HepG2 (cell line): ENCODE measurements at regions not wholly inside any gene's neighbourhood (a gene's known extent, or its start where the extent isn't known, plus 50 kb on each side); places are given as distances from the start of the nearest gene placed in this dataset.

Experiments
- ATAC-seq: fragments of 200-7000 bp; cut with Tn5 transposase; 3 replicates; pipeline ENCODE4 v1.9.1; 2020; ENCODE audit warnings: mild to moderate bottlenecking, moderate library complexity
- BruUV-seq: library from RNA; stranded (reverse); fragments of 400-500 nt; replicated peaks from 2 replicates; lab custom pipeline; 2021; lab: Mats Ljungman, UMichigan
- CTCF ChIA-PET: fragments of 300-600 bp; formaldehyde crosslinking; extraction: SDS; loops from one replicate; lab custom pipeline; 2021; ENCODE audit warnings: low total read pairs, inconsistent platforms, low intra/inter-chr PET ratio; lab: Yijun Ruan, JAX
- POLR2A ChIA-PET: fragments of 350-600 bp; sonication (Branson Sonifier 250); formaldehyde crosslinking; loops from one replicate; lab custom pipeline; 2020; ENCODE audit warnings: antibody characterized with exemption, inconsistent platforms; lab: Yijun Ruan, JAX
- DNase-seq: peaks from one replicate; pipeline ENCODE4 v3.0.0-alpha.2; 2015; ENCODE audit warnings: low spot score
- FAIRE-seq: peaks from 3 replicates; lab custom pipeline; 2011; peaks lifted over from hg19 to GRCh38; lab: Jason Lieb, UNC
- H2AFZ ChIP-seq: one replicate; pipeline ENCODE4 v1.6.1; 2011; ENCODE audit warnings: low read length, inconsistent platforms
- H3K27ac ChIP-seq: fragments of 300-600 bp; 3 replicates; pipeline ENCODE4 v1.8.0; 2011; ENCODE audit warnings: mixed run types, mild to moderate bottlenecking, mixed read lengths, low read length, inconsistent platforms; ENCODE audit not compliant: insufficient read depth; ENCODE audit errors: extremely low read length
- H3K27me3 ChIP-seq, 2 experiments: fragments of 200-600 bp in 1 of 2; 2 replicates in 1 of 2; 3 replicates in 1 of 2; pipeline versions ENCODE4 v1.6.0 to v1.8.0; 2011; ENCODE audit warnings: low read length in 2 of 2, mild to moderate bottlenecking in 2 of 2, moderate library complexity in 2 of 2, inconsistent platforms in 1 of 2; ENCODE audit not compliant: insufficient read depth in 2 of 2, control insufficient read depth in 1 of 2
- H3K36me3 ChIP-seq, 2 experiments: fragments of 200-600 bp in 1 of 2; replicated peaks in 1 of 2; 2 replicates in 1 of 2; 3 replicates in 1 of 2; pipeline versions ENCODE4 v1.5.1 to v1.8.0; 2011; ENCODE audit warnings: low read length in 2 of 2, inconsistent platforms in 1 of 2; ENCODE audit not compliant: insufficient read depth in 2 of 2, control insufficient read depth in 1 of 2
- H3K4me1 ChIP-seq: 2 replicates; pipeline ENCODE4 v1.5.1; 2012; ENCODE audit warnings: low read length, inconsistent platforms; ENCODE audit not compliant: insufficient read depth
- H3K4me2 ChIP-seq: 2 replicates; pipeline ENCODE4 v1.6.0; 2011; ENCODE audit warnings: low read depth, low read length, inconsistent platforms
- H3K4me3 ChIP-seq, 3 experiments: fragments of 200-600 bp in 1 of 3; sonication (generic), shearing (Covaris generic) in 1 of 3; replicated peaks in 1 of 3; 2 replicates each; pipeline ENCODE4 v1.5.1; 2011 to 2016; ENCODE audit warnings: low read length in 3 of 3, inconsistent platforms in 2 of 3, low read depth in 2 of 3, mild to moderate bottlenecking in 2 of 3, control low read depth in 1 of 3, mixed read lengths in 1 of 3; ENCODE audit not compliant: insufficient read depth in 1 of 3
- H3K79me2 ChIP-seq: one replicate; pipeline ENCODE4 v1.6.1; 2011; ENCODE audit warnings: low read length, inconsistent platforms; ENCODE audit not compliant: insufficient read depth
- H3K9ac ChIP-seq: 2 replicates; pipeline ENCODE4 v1.6.0; 2011; ENCODE audit warnings: mild to moderate bottlenecking, low read depth, low read length, inconsistent platforms; ENCODE audit not compliant: insufficient read depth
- H3K9me3 ChIP-seq: 2 replicates; pipeline ENCODE4 v1.5.1; 2012; ENCODE audit warnings: mild to moderate bottlenecking, low read length
- H4K20me1 ChIP-seq: 2 replicates; pipeline ENCODE4 v1.6.0; 2011; ENCODE audit warnings: inconsistent platforms, mild to moderate bottlenecking, low read length, moderate library complexity; ENCODE audit not compliant: insufficient read depth
- ESRRA ChIP-seq: sonication (generic); formaldehyde crosslinking; IDR thresholded peaks from 2 replicates; pipeline ENCODE4 v1.5.1; 2020; ENCODE audit warnings: mild to moderate bottlenecking, low read depth, missing genetic modification reagents
- JARID2 ChIP-seq: sonication (generic); formaldehyde crosslinking; IDR thresholded peaks from 2 replicates; pipeline ENCODE4 v1.8.1; 2023; ENCODE audit warnings: missing genetic modification reagents, inconsistent platforms; ENCODE audit not compliant: insufficient replicate concordance
- MNT ChIP-seq: fragments of 450-650 bp; IDR thresholded peaks from 2 replicates; pipeline ENCODE4 v1.6.1; 2016
- WGBS: methylation state at CpG from one replicate; pipeline ENCODE4 v1.1.6; 2017; ENCODE audit warnings: low lambda C conversion rate; 5-methylcytosine and 5-hydroxymethylcytosine counted together
- in situ Hi-C: cut with HindIII; loops from 2 replicates; pipeline ENCODE4 v1.10.0; 2017; ENCODE audit warnings: low pct_unique_long_range_greater_than_20kb; ENCODE audit not compliant: extremely low pct_ligation_motif_present
- intact Hi-C: fragments of 100-400 bp; cut with micrococcal nuclease; formaldehyde crosslinking; loops from one replicate; pipeline ENCODE4 v1.10.0; 2022; ENCODE audit not compliant: unreplicated experiment
- TF ChIP-seq, protein P1 (sequence below): sonication (generic); formaldehyde crosslinking; IDR thresholded peaks from 2 replicates; pipeline ENCODE4 v1.9.0; 2021; ENCODE audit warnings: mild to moderate bottlenecking, missing genetic modification reagents

- in situ Hi-C loops = no loop called here
- no TSS peak for BruUV-seq
- H3K9me3 ChIP-seq = peaks cover 16% of the 10 kb centered on the region
- no peaks in the 10 kb centered on the region for H3K4me1 ChIP-seq
- DNase-seq = no peak
- peaks cover 7 to 41% of the 10 kb centered on the region in 2 experiments; a peak in 4 of 5 replicates for H3K27me3 ChIP-seq
- POLR2A ChIA-PET = no interaction called here
- H3K27ac ChIP-seq = no peak overlapping the region
- H3K79me2 ChIP-seq = no peaks in the 10 kb centered on the region
- no peak overlapping the region for H2AFZ ChIP-seq
- H3K4me2 ChIP-seq = no peak overlapping the region
- ATAC-seq = 0 out of 3 replicates have a peak, but pooled peaks have one; percentile 7
- H3K36me3 ChIP-seq = no peaks in the 10 kb centered on the region
- H4K20me1 ChIP-seq = 0 out of 2 replicates have a peak, but pooled peaks cover 2% of the 10 kb centered on the region
- FAIRE-seq = no peak
- no peak overlapping the region for H3K9ac ChIP-seq
- intact Hi-C loops = loop anchor here (10.0 kb wide), 1 partner anchor 350 kb away; no protein-coding TSS in a partner anchor
- no peak overlapping the region for H3K4me3 ChIP-seq
- CTCF ChIA-PET = no interaction called here
- 40% methylated on average over 21 of the region's 21 CpGs for WGBS
- TF ChIP-seq MNT (peak; percentile 61; the same call in 1 of the 2 replicates), ESRRA (CRISPR knock-in tag) (no peak)
Observed at GRCh38 chr6:170164271-170164900, 126.5 kb downstream of the DLL1 start.

DNA sequence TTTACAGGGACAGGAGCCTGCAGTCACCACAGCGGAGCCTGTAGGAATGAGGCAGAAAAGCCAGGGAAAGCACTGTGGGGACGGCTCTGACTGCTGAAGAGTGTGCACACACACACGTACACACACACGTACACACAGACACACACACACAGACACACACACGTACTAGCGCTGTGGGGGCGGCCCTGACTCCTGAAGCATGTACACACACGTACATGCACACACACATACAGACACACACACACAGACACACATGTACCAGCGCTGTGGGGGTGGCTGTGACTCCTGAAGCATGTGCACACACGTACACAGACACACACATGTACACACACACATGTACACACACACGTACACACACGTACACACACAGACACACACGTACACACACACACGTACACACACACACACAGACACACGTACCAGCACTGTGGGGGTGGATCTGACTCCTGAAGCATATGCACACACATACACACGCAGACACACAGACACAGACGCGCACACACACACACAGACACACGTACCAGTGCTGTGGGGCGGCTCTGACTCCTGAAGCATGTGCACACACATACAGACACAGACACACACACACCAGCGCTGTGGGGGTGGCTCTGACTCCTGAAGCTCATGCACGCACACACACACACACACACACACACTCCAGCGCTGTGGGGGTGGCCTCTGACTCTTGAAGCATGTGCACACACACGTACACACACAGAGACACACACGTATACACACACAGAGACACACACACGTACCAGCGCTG, 127.3 kb downstream of the DLL1 start:
- WGBS = 50% methylated on average over 26 of the region's 27 CpGs
- TF ChIP-seq MNT (peak; percentile 23; the same call in 1 of the 2 replicates), JARID2 (CRISPR knock-in tag) (no peak)
- TF ChIP-seq, protein P1, sequence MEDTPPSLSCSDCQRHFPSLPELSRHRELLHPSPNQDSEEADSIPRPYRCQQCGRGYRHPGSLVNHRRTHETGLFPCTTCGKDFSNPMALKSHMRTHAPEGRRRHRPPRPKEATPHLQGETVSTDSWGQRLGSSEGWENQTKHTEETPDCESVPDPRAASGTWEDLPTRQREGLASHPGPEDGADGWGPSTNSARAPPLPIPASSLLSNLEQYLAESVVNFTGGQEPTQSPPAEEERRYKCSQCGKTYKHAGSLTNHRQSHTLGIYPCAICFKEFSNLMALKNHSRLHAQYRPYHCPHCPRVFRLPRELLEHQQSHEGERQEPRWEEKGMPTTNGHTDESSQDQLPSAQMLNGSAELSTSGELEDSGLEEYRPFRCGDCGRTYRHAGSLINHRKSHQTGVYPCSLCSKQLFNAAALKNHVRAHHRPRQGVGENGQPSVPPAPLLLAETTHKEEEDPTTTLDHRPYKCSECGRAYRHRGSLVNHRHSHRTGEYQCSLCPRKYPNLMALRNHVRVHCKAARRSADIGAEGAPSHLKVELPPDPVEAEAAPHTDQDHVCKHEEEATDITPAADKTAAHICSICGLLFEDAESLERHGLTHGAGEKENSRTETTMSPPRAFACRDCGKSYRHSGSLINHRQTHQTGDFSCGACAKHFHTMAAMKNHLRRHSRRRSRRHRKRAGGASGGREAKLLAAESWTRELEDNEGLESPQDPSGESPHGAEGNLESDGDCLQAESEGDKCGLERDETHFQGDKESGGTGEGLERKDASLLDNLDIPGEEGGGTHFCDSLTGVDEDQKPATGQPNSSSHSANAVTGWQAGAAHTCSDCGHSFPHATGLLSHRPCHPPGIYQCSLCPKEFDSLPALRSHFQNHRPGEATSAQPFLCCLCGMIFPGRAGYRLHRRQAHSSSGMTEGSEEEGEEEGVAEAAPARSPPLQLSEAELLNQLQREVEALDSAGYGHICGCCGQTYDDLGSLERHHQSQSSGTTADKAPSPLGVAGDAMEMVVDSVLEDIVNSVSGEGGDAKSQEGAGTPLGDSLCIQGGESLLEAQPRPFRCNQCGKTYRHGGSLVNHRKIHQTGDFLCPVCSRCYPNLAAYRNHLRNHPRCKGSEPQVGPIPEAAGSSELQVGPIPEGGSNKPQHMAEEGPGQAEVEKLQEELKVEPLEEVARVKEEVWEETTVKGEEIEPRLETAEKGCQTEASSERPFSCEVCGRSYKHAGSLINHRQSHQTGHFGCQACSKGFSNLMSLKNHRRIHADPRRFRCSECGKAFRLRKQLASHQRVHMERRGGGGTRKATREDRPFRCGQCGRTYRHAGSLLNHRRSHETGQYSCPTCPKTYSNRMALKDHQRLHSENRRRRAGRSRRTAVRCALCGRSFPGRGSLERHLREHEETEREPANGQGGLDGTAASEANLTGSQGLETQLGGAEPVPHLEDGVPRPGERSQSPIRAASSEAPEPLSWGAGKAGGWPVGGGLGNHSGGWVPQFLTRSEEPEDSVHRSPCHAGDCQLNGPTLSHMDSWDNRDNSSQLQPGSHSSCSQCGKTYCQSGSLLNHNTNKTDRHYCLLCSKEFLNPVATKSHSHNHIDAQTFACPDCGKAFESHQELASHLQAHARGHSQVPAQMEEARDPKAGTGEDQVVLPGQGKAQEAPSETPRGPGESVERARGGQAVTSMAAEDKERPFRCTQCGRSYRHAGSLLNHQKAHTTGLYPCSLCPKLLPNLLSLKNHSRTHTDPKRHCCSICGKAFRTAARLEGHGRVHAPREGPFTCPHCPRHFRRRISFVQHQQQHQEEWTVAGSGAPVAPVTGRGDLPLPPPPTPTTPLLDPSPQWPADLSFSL (CRISPR knock-in tag) = 0 out of 2 replicates have a peak, but pooled peaks have one; percentile 20

More for the DNA sequence above, 127.3 kb downstream of the DLL1 start:
- Histone ChIP-seq H3K9ac (no peak overlapping the region), H3K4me3 (no peak overlapping the region), H3K4me1 (no peaks in the 10 kb centered on the region), H3K9me3 (peaks cover 8% of the 10 kb centered on the region), H4K20me1 (0 out of 2 replicates have a peak, but pooled peaks cover 2% of the 10 kb centered on the region), H2AFZ (no peak overlapping the region), H3K79me2 (no peaks in the 10 kb centered on the region), H3K4me2 (no peak overlapping the region), H3K27ac (no peak overlapping the region), H3K27me3 (peaks cover 7 to 43% of the 10 kb centered on the region in 2 experiments; a peak in 4 of 5 replicates), H3K36me3 (no peaks in the 10 kb centered on the region)
- ChIA-PET CTCF (no interaction called here), POLR2A (no interaction called here)
- DNase-seq (no peak), ATAC-seq (no peak), FAIRE-seq (no peak)
- intact Hi-C loops (loop anchor here (10.0 kb wide), 1 partner anchor 351 kb away; no protein-coding TSS in a partner anchor), in situ Hi-C loops (no loop called here)
- BruUV-seq = no TSS peak
